ENCODE measurements at regions not wholly inside any gene's neighbourhood (a gene's known extent, or its start where the extent isn't known, plus 50 kb on each side); places are given as distances from the start of the nearest gene placed in this dataset.

DNA sequence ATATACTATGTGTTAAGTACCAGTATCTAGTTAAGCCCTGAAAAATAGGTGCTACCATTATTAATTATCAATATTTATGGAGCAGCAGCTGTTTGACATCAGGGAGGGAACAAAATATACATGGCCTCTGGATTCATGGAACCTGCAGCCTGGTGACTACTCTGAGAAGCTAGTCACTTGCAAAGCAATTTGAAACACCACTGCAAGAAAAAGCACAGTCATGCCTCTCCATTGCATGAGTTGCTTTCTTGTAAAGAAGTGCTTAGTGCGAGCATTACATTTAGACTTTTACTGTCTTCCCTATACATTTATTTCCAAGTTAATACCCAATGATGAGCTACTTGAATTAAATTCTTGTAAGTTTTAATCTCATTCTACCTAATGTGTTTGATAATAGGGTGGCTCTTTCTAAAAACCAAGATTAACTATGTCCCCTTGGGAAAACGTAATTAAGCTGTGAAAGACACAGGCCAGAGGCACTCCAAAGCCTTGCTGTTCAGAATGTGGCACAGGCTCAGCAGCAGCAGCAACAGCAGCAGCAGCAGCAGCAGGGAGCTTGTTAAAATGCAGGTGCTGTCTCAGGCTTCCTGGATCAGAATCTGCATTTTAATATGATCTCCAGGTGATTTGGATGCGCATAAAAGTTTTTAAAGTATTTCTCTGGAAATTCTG lies 83.6 kb downstream of the PFDN4 start:
- no peak overlapping the region for H3K4me3 Mint-ChIP-seq (ENCODE audit: low read depth, unreplicated experiment)
- H3K27me3 Mint-ChIP-seq (ENCODE audit: unreplicated experiment), result no peaks in the 10 kb centered on the region
- H3K36me3 Mint-ChIP-seq (ENCODE audit: insufficient read depth, unreplicated experiment), result no peaks in the 10 kb centered on the region

DNA sequence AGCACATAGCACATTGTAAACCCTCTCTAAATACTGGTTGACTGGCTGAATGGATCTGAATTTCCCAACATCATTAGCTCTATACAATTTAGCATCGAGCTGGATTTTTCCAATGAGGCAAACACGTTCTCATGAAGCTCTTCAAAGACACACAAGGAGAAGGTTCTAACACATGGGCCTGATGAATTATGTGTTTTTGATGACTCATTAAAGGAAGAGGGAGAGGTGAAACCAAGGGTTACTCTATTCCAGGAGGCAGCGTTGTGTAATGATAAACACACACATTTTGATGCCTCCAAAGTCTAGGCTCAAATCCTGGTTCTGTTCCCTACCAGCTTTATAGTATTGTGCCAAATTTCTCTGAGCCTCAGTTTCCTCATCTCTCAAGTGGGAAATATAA lies 84.3 kb downstream of the PFDN4 start:
- Mint-ChIP-seq H3K27ac (ENCODE audit: unreplicated experiment) (no peak overlapping the region), H3K9me3 (ENCODE audit: low read depth, unreplicated experiment) (no peaks in the 10 kb centered on the region), H3K4me1 (ENCODE audit: low read depth, unreplicated experiment) (peaks cover 15% of the 10 kb centered on the region), H3K4me3 (ENCODE audit: low read depth, unreplicated experiment) (no peak overlapping the region), H3K36me3 (ENCODE audit: insufficient read depth, unreplicated experiment) (no peaks in the 10 kb centered on the region), H3K27me3 (ENCODE audit: unreplicated experiment) (no peaks in the 10 kb centered on the region)
- TF ChIP-seq, protein P1, sequence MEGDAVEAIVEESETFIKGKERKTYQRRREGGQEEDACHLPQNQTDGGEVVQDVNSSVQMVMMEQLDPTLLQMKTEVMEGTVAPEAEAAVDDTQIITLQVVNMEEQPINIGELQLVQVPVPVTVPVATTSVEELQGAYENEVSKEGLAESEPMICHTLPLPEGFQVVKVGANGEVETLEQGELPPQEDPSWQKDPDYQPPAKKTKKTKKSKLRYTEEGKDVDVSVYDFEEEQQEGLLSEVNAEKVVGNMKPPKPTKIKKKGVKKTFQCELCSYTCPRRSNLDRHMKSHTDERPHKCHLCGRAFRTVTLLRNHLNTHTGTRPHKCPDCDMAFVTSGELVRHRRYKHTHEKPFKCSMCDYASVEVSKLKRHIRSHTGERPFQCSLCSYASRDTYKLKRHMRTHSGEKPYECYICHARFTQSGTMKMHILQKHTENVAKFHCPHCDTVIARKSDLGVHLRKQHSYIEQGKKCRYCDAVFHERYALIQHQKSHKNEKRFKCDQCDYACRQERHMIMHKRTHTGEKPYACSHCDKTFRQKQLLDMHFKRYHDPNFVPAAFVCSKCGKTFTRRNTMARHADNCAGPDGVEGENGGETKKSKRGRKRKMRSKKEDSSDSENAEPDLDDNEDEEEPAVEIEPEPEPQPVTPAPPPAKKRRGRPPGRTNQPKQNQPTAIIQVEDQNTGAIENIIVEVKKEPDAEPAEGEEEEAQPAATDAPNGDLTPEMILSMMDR (IDR thresholded peaks at IDR 0.05; ENCODE audit: unreplicated experiment), result no peak
- CTCF ChIA-PET, result interaction anchor here (0.6 to 1.7 kb wide), 5 partner anchors 10 to 184 kb away, joined by 3 to 7 read pairs (median 3); no protein-coding TSS in a partner anchor
- intact Hi-C loops (cut with micrococcal nuclease; ENCODE audit: unreplicated experiment), result no loop called here
- DNase-seq, result peak; percentile 27
- no TSS peak for BruUV-seq (replicated peaks)

More for the DNA sequence above, 83.6 kb downstream of the PFDN4 start:
- CTCF ChIA-PET, result interaction anchor here (0.9 to 1.7 kb wide), 2 partner anchors 15 to 16 kb away, joined by 3 to 7 read pairs; no protein-coding TSS in a partner anchor
- DNase-seq, result no peak
- BruUV-seq (replicated peaks), result no TSS peak
- TF ChIP-seq, protein P1 (IDR thresholded peaks at IDR 0.05; ENCODE audit: unreplicated experiment), result no peak
- intact Hi-C loops (cut with micrococcal nuclease; ENCODE audit: unreplicated experiment), result no loop called here
- Mint-ChIP-seq H3K27ac (ENCODE audit: unreplicated experiment) (no peak overlapping the region), H3K4me1 (ENCODE audit: low read depth, unreplicated experiment) (peaks cover 15% of the 10 kb centered on the region), H3K9me3 (ENCODE audit: low read depth, unreplicated experiment) (no peaks in the 10 kb centered on the region)

DNA sequence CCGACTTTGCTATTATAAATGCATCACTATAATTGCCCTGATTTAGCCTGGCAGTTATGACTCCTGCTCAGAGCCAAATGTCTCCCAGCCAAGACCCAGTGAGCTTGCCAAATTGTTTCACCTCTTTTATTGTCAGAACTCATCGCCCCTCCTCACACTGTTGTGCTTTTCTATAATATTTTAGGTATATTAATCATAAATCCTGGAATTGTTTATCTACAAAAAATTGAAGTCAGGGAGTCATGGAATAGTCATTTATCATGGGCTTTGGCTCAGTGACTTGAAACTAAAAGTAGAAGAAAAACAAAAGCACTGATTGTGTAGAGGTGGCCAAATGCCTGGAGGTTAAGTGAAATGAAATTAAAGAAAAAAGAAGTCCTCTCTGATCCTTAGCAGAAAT lies 85.6 kb downstream of the PFDN4 start:
- no peak for DNase-seq
- CTCF ChIA-PET, result interaction anchor here (0.6 kb wide), 1 partner anchor 376 kb away, joined by 3 read pairs; no protein-coding TSS in a partner anchor
- TF ChIP-seq, protein P1 (IDR thresholded peaks at IDR 0.05; ENCODE audit: unreplicated experiment), result no peak
- Mint-ChIP-seq H3K4me3 (ENCODE audit: low read depth, unreplicated experiment) (no peak overlapping the region), H3K27ac (ENCODE audit: unreplicated experiment) (no peak overlapping the region), H3K4me1 (ENCODE audit: low read depth, unreplicated experiment) (peaks cover 15% of the 10 kb centered on the region), H3K36me3 (ENCODE audit: insufficient read depth, unreplicated experiment) (no peaks in the 10 kb centered on the region), H3K9me3 (ENCODE audit: low read depth, unreplicated experiment) (no peaks in the 10 kb centered on the region), H3K27me3 (ENCODE audit: unreplicated experiment) (no peaks in the 10 kb centered on the region)
- intact Hi-C loops (cut with micrococcal nuclease; ENCODE audit: unreplicated experiment), result no loop called here
- BruUV-seq (replicated peaks), result no TSS peak

DNA sequence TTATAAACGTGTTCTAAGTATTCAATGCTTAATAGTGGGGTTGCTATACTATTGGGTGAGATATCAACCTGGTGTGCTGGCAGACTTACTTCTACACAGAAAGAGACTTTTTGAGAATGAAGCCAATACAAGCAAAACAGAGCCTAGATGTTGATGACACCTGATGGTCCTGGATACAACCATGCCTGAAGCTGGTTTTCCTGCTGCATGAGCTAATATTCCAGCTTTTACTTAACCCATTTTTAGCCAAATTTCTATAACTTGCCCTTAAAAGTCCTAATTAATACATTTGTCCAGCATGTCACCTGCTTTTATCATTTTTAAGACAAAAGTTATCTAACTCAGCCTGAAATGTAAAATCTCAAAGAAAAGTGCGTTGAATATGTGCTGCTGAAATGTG lies 86.2 kb downstream of the PFDN4 start:
- H3K36me3 Mint-ChIP-seq (ENCODE audit: insufficient read depth, unreplicated experiment), result no peaks in the 10 kb centered on the region
- H3K27me3 Mint-ChIP-seq (ENCODE audit: unreplicated experiment), result no peaks in the 10 kb centered on the region
- intact Hi-C loops (cut with micrococcal nuclease; ENCODE audit: unreplicated experiment), result no loop called here
- DNase-seq, result no peak
- TF ChIP-seq, protein P1 (IDR thresholded peaks at IDR 0.05; ENCODE audit: unreplicated experiment), result no peak
- H3K27ac Mint-ChIP-seq (ENCODE audit: unreplicated experiment), result no peak overlapping the region
- H3K4me1 Mint-ChIP-seq (ENCODE audit: low read depth, unreplicated experiment), result peaks cover 15% of the 10 kb centered on the region
- no peaks in the 10 kb centered on the region for H3K9me3 Mint-ChIP-seq (ENCODE audit: low read depth, unreplicated experiment)
- CTCF ChIA-PET, result interaction anchor here (0.6 kb wide), 1 partner anchor 375 kb away, joined by 3 read pairs; no protein-coding TSS in a partner anchor
- no TSS peak for BruUV-seq (replicated peaks)
- H3K4me3 Mint-ChIP-seq (ENCODE audit: low read depth, unreplicated experiment), result no peak overlapping the region
